SKM-1 (cell line): ENCODE measurements at regions not wholly inside any gene's neighbourhood (a gene's known extent, or its start where the extent isn't known, plus 50 kb on each side); places are given as distances from the start of the nearest gene placed in this dataset.
"Not testable (repeated sequence)": the region's sequence is repeated elsewhere in the genome, so short reads cannot be mapped to it uniquely, and the experiment has no call there.

Experiments
- DNase-seq: peaks from one replicate; lab custom pipeline; 2025; ENCODE audit not compliant: unreplicated experiment; lab: John Stamatoyannopoulos, UW

- DNase-seq = no peak
Measured at GRCh38 chr3:26484140-26484539, 138.4 kb upstream of the LRRC3B start.

- no peak for DNase-seq
Measured at GRCh38 chr3:26498271-26498670, 124.3 kb upstream of the LRRC3B start.

GRCh38 chr3:26505399-26505798, 117.2 kb upstream of the LRRC3B start:
- no peak for DNase-seq

- DNase-seq = not testable (repeated sequence)
Measured at GRCh38 chr3:26514445-26515029, 108.0 kb upstream of the LRRC3B start.

GRCh38 chr3:26515351-26515750, 107.2 kb upstream of the LRRC3B start:
- no peak for DNase-seq

GRCh38 chr3:26521261-26521660, 101.3 kb upstream of the LRRC3B start:
- DNase-seq = no peak

GRCh38 chr3:26522919-26523318, 99.7 kb upstream of the LRRC3B start:
- no peak for DNase-seq

GRCh38 chr3:26525013-26525412, 97.6 kb upstream of the LRRC3B start:
- DNase-seq = no peak

- DNase-seq = no peak
Measured at GRCh38 chr3:26535151-26535550, 87.4 kb upstream of the LRRC3B start.

- DNase-seq = no peak
Measured at GRCh38 chr3:26536955-26537354, 85.6 kb upstream of the LRRC3B start.

- no peak for DNase-seq
Measured at GRCh38 chr3:26550413-26550812, 72.2 kb upstream of the LRRC3B start.

GRCh38 chr3:26556637-26557036, 65.9 kb upstream of the LRRC3B start:
- DNase-seq = no peak

GRCh38 chr3:26558257-26558656, 64.3 kb upstream of the LRRC3B start:
- no peak for DNase-seq

GRCh38 chr3:26559227-26559626, 63.3 kb upstream of the LRRC3B start:
- no peak for DNase-seq

- DNase-seq = no peak
Measured at GRCh38 chr3:26560081-26560480, 62.5 kb upstream of the LRRC3B start.

- DNase-seq = no peak
Measured at GRCh38 chr3:26562021-26562768, 60.4 kb upstream of the LRRC3B start.
